HepG2 (cell line): ENCODE measurements at regions not wholly inside any gene's neighbourhood (a gene's known extent, or its start where the extent isn't known, plus 50 kb on each side); places are given as distances from the start of the nearest gene placed in this dataset.

Source experiments
- ATAC-seq: fragments of 200-7000 bp; cut with Tn5 transposase; 3 replicates; pipeline ENCODE4 v1.9.1; 2020; ENCODE audit warnings: mild to moderate bottlenecking, moderate library complexity
- BruUV-seq: library from RNA; stranded (reverse); fragments of 400-500 nt; replicated peaks from 2 replicates; lab custom pipeline; 2021; lab: Mats Ljungman, UMichigan
- CTCF ChIA-PET: fragments of 300-600 bp; formaldehyde crosslinking; extraction: SDS; loops from one replicate; lab custom pipeline; 2021; ENCODE audit warnings: low total read pairs, inconsistent platforms, low intra/inter-chr PET ratio; lab: Yijun Ruan, JAX
- POLR2A ChIA-PET: fragments of 350-600 bp; sonication (Branson Sonifier 250); formaldehyde crosslinking; loops from one replicate; lab custom pipeline; 2020; ENCODE audit warnings: antibody characterized with exemption, inconsistent platforms; lab: Yijun Ruan, JAX
- DNase-seq: peaks from one replicate; pipeline ENCODE4 v3.0.0-alpha.2; 2015; ENCODE audit warnings: low spot score
- FAIRE-seq: peaks from 3 replicates; lab custom pipeline; 2011; peaks lifted over from hg19 to GRCh38; lab: Jason Lieb, UNC
- H2AFZ ChIP-seq: one replicate; pipeline ENCODE4 v1.6.1; 2011; ENCODE audit warnings: low read length, inconsistent platforms
- H3K27ac ChIP-seq: fragments of 300-600 bp; 3 replicates; pipeline ENCODE4 v1.8.0; 2011; ENCODE audit warnings: mixed run types, mild to moderate bottlenecking, mixed read lengths, low read length, inconsistent platforms; ENCODE audit not compliant: insufficient read depth; ENCODE audit errors: extremely low read length
- H3K27me3 ChIP-seq, 2 experiments: fragments of 200-600 bp in 1 of 2; 2 replicates in 1 of 2; 3 replicates in 1 of 2; pipeline versions ENCODE4 v1.6.0 to v1.8.0; 2011; ENCODE audit warnings: low read length in 2 of 2, mild to moderate bottlenecking in 2 of 2, moderate library complexity in 2 of 2, inconsistent platforms in 1 of 2; ENCODE audit not compliant: insufficient read depth in 2 of 2, control insufficient read depth in 1 of 2
- H3K36me3 ChIP-seq, 2 experiments: fragments of 200-600 bp in 1 of 2; replicated peaks in 1 of 2; 2 replicates in 1 of 2; 3 replicates in 1 of 2; pipeline versions ENCODE4 v1.5.1 to v1.8.0; 2011; ENCODE audit warnings: low read length in 2 of 2, inconsistent platforms in 1 of 2; ENCODE audit not compliant: insufficient read depth in 2 of 2, control insufficient read depth in 1 of 2
- H3K4me1 ChIP-seq: 2 replicates; pipeline ENCODE4 v1.5.1; 2012; ENCODE audit warnings: low read length, inconsistent platforms; ENCODE audit not compliant: insufficient read depth
- H3K4me2 ChIP-seq: 2 replicates; pipeline ENCODE4 v1.6.0; 2011; ENCODE audit warnings: low read depth, low read length, inconsistent platforms
- H3K4me3 ChIP-seq, 3 experiments: fragments of 200-600 bp in 1 of 3; sonication (generic), shearing (Covaris generic) in 1 of 3; replicated peaks in 1 of 3; 2 replicates each; pipeline ENCODE4 v1.5.1; 2011 to 2016; ENCODE audit warnings: low read length in 3 of 3, inconsistent platforms in 2 of 3, low read depth in 2 of 3, mild to moderate bottlenecking in 2 of 3, control low read depth in 1 of 3, mixed read lengths in 1 of 3; ENCODE audit not compliant: insufficient read depth in 1 of 3
- H3K79me2 ChIP-seq: one replicate; pipeline ENCODE4 v1.6.1; 2011; ENCODE audit warnings: low read length, inconsistent platforms; ENCODE audit not compliant: insufficient read depth
- H3K9ac ChIP-seq: 2 replicates; pipeline ENCODE4 v1.6.0; 2011; ENCODE audit warnings: mild to moderate bottlenecking, low read depth, low read length, inconsistent platforms; ENCODE audit not compliant: insufficient read depth
- H3K9me3 ChIP-seq: 2 replicates; pipeline ENCODE4 v1.5.1; 2012; ENCODE audit warnings: mild to moderate bottlenecking, low read length
- H4K20me1 ChIP-seq: 2 replicates; pipeline ENCODE4 v1.6.0; 2011; ENCODE audit warnings: inconsistent platforms, mild to moderate bottlenecking, low read length, moderate library complexity; ENCODE audit not compliant: insufficient read depth
- PRDM10 ChIP-seq: sonication (generic); formaldehyde crosslinking; IDR thresholded peaks from 2 replicates; pipeline ENCODE4 v1.4.0; 2020; ENCODE audit warnings: low read depth, missing genetic modification reagents
- RNF219 ChIP-seq: sonication (generic); formaldehyde crosslinking; IDR thresholded peaks from 2 replicates; pipeline ENCODE4 v1.5.0; 2020; ENCODE audit warnings: mild to moderate bottlenecking, missing genetic modification reagents
- WGBS: methylation state at CpG from one replicate; pipeline ENCODE4 v1.1.6; 2017; ENCODE audit warnings: low lambda C conversion rate; 5-methylcytosine and 5-hydroxymethylcytosine counted together
- in situ Hi-C: cut with HindIII; loops from 2 replicates; pipeline ENCODE4 v1.10.0; 2017; ENCODE audit warnings: low pct_unique_long_range_greater_than_20kb; ENCODE audit not compliant: extremely low pct_ligation_motif_present
- intact Hi-C: fragments of 100-400 bp; cut with micrococcal nuclease; formaldehyde crosslinking; loops from one replicate; pipeline ENCODE4 v1.10.0; 2022; ENCODE audit not compliant: unreplicated experiment

GRCh38 chr1:103309786-103310185 is 201.5 kb upstream of the COL11A1 start:
- in situ Hi-C loops: no loop called here
- 4% methylated on average over 1 of the region's 1 CpG for WGBS
- DNase-seq: no peak

More at GRCh38 chr1:103309786-103310185, 201.5 kb upstream of the COL11A1 start:
- ChIA-PET CTCF (no interaction called here), POLR2A (no interaction called here)
- Histone ChIP-seq H3K4me2 (no peak overlapping the region), H3K27ac (no peak overlapping the region), H4K20me1 (no peaks in the 10 kb centered on the region), H3K4me3 (no peak overlapping the region), H3K4me1 (no peaks in the 10 kb centered on the region), H3K9me3 (no peaks in the 10 kb centered on the region), H3K79me2 (no peaks in the 10 kb centered on the region), H3K27me3 (no peaks in the 10 kb centered on the region), H3K36me3 (no peaks in the 10 kb centered on the region), H3K9ac (no peak overlapping the region), H2AFZ (no peak overlapping the region)
- no peak for FAIRE-seq
- no peak for TF ChIP-seq RNF219 (CRISPR knock-in tag)
- TF ChIP-seq PRDM10 (CRISPR knock-in tag): no peak
- no peak for ATAC-seq
- intact Hi-C loops: no loop called here
- BruUV-seq: no TSS peak
